Mammary epithelial cell (primary cell): ENCODE measurements at regions not wholly inside any gene's neighbourhood (a gene's known extent, or its start where the extent isn't known, plus 50 kb on each side); places are given as distances from the start of the nearest gene placed in this dataset.

Experiments used
- CTCF ChIP-seq, 2 donors: IDR thresholded peaks in 1 of 2; conservative IDR thresholded peaks in 1 of 2; 2 replicates each; pipeline ENCODE4 v1.5.1; 2011 to 2012; ENCODE audit warnings: inconsistent platforms in 2 of 2, low read length in 2 of 2, mild to moderate bottlenecking in 2 of 2, control low read depth in 1 of 2, low read depth in 1 of 2; ENCODE audit not compliant: insufficient read depth in 1 of 2; ENCODE audit errors: extremely low read depth in 1 of 2
- EZH2 ChIP-seq: IDR thresholded peaks from 2 replicates; pipeline ENCODE4 v1.6.1; 2012; ENCODE audit warnings: low read length, inconsistent platforms, borderline replicate concordance

DNA sequence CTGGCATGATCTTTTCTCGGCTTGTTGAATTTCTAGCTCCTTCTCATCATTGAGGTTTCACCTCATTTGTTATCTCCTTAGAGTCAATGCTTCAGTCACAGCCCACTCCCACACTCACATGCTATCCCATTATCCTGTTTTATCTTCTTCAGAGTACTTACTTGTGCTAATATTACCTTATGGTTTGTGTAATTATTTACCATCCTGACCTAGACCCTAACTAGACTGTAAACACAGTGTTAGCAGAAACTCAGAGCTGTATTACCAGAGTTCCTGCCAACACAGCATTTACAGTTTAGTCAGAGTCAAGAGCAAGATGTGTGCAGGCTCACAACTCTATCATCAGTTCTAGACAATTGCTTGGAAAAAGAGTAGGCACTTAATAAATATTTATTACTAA is 144.7 kb downstream of the OTOL1 start:
- TF ChIP-seq CTCF (conservative IDR thresholded peaks at IDR 0.05 in 1 of 2, IDR thresholded peaks at IDR 0.05 in 1 of 2; ENCODE audit: extremely low read depth in 1 of 2, insufficient read depth in 1 of 2, low read depth in 1 of 2, low read length in 2 of 2) (no peak), EZH2 (no peak)
